SK-N-SH treated with all-trans-retinoic acid at 6 μM for 48 hours (cell line): ENCODE measurements at regions not wholly inside any gene's neighbourhood (a gene's known extent, or its start where the extent isn't known, plus 50 kb on each side); places are given as distances from the start of the nearest gene placed in this dataset.

ENCODE experiments used
- ATAC-seq: fragments of 200-7000 bp; cut with Tn5 transposase; 3 replicates; pipeline ENCODE4 v1.9.1; 2020; ENCODE audit warnings: mild to moderate bottlenecking, moderate library complexity
- BACH2 ChIP-seq: fragments of 250-450 bp; sonication (Bioruptor Pico); IDR thresholded peaks from 2 replicates; pipeline ENCODE4 v1.9.0; 2021; ENCODE audit warnings: mild to moderate bottlenecking, borderline replicate concordance
- CSDC2 ChIP-seq: fragments of 250-450 bp; sonication (Bioruptor Pico); IDR thresholded peaks from 2 replicates; pipeline ENCODE4 v1.5.0; 2020; ENCODE audit warnings: mild to moderate bottlenecking, moderate library complexity
- ESRRG ChIP-seq: fragments of 250-450 bp; sonication (Bioruptor Pico); IDR thresholded peaks from 2 replicates; pipeline ENCODE4 v1.6.1; 2021; ENCODE audit warnings: mild to moderate bottlenecking
- RARB ChIP-seq: fragments of 250-450 bp; sonication (Bioruptor Pico); IDR thresholded peaks from 2 replicates; pipeline ENCODE4 v1.8.0; 2021; ENCODE audit warnings: mild to moderate bottlenecking, moderate library complexity
- SNAI2 ChIP-seq: fragments of 250-450 bp; sonication (Bioruptor Pico); IDR thresholded peaks from 2 replicates; pipeline ENCODE4 v1.5.0; 2020; ENCODE audit warnings: mild to moderate bottlenecking, moderate library complexity
- TCF4 ChIP-seq: fragments of 250-450 bp; sonication (Bioruptor Pico); IDR thresholded peaks from 2 replicates; pipeline ENCODE4 v1.8.0; 2021; ENCODE audit warnings: mild to moderate bottlenecking, moderate library complexity, borderline replicate concordance
- TOX ChIP-seq: fragments of 250-450 bp; sonication (Bioruptor Pico); IDR thresholded peaks from 2 replicates; pipeline ENCODE4 v1.8.0; 2021; ENCODE audit warnings: mild to moderate bottlenecking, moderate library complexity, borderline replicate concordance
- ZC3H10 ChIP-seq: fragments of 250-450 bp; sonication (Bioruptor Pico); IDR thresholded peaks from 2 replicates; pipeline ENCODE4 v1.5.1; 2021; ENCODE audit warnings: mild to moderate bottlenecking, moderate library complexity
- ZFP3 ChIP-seq: fragments of 250-450 bp; sonication (Bioruptor Pico); IDR thresholded peaks from 2 replicates; pipeline ENCODE4 v1.5.0; 2020; ENCODE audit warnings: mild to moderate bottlenecking, moderate library complexity
- ZNF565 ChIP-seq: fragments of 450-650 bp; formaldehyde crosslinking; conservative IDR thresholded peaks from 2 replicates; pipeline ENCODE4 v1.5.0; 2020; ENCODE audit warnings: low read depth, mild to moderate bottlenecking, moderate library complexity
- ZNF70 ChIP-seq: fragments of 450-650 bp; formaldehyde crosslinking; IDR thresholded peaks from 2 replicates; pipeline ENCODE4 v1.5.0; 2020; ENCODE audit warnings: mild to moderate bottlenecking, moderate library complexity
- ZNF8 ChIP-seq: fragments of 450-650 bp; formaldehyde crosslinking; IDR thresholded peaks from 2 replicates; pipeline ENCODE4 v1.5.0; 2020; ENCODE audit warnings: mild to moderate bottlenecking, moderate library complexity
- TF ChIP-seq, protein P1 (sequence below): fragments of 250-450 bp; sonication (Bioruptor Pico); IDR thresholded peaks from 2 replicates; pipeline ENCODE4 v1.8.0; 2020; ENCODE audit warnings: mild to moderate bottlenecking, moderate library complexity, borderline replicate concordance
- TF ChIP-seq, protein P2 (sequence below): fragments of 250-450 bp; sonication (Bioruptor Pico); IDR thresholded peaks from 2 replicates; pipeline ENCODE4 v1.8.0; 2021; ENCODE audit warnings: low read depth, mild to moderate bottlenecking, moderate library complexity, borderline replicate concordance
- TF ChIP-seq, protein P3 (sequence below): fragments of 250-450 bp; sonication (Bioruptor Pico); IDR thresholded peaks from 2 replicates; pipeline ENCODE4 v1.5.1; 2021; ENCODE audit warnings: mild to moderate bottlenecking, moderate library complexity
- TF ChIP-seq, protein P4 (sequence below): fragments of 250-450 bp; sonication (Bioruptor Pico); IDR thresholded peaks from 2 replicates; pipeline ENCODE4 v1.5.1; 2020; ENCODE audit warnings: low read depth, mild to moderate bottlenecking, moderate library complexity
- TF ChIP-seq, protein P5 (sequence below): fragments of 250-450 bp; sonication (Bioruptor Pico); IDR thresholded peaks from 2 replicates; pipeline ENCODE4 v1.5.0; 2020; ENCODE audit warnings: mild to moderate bottlenecking, moderate library complexity

DNA sequence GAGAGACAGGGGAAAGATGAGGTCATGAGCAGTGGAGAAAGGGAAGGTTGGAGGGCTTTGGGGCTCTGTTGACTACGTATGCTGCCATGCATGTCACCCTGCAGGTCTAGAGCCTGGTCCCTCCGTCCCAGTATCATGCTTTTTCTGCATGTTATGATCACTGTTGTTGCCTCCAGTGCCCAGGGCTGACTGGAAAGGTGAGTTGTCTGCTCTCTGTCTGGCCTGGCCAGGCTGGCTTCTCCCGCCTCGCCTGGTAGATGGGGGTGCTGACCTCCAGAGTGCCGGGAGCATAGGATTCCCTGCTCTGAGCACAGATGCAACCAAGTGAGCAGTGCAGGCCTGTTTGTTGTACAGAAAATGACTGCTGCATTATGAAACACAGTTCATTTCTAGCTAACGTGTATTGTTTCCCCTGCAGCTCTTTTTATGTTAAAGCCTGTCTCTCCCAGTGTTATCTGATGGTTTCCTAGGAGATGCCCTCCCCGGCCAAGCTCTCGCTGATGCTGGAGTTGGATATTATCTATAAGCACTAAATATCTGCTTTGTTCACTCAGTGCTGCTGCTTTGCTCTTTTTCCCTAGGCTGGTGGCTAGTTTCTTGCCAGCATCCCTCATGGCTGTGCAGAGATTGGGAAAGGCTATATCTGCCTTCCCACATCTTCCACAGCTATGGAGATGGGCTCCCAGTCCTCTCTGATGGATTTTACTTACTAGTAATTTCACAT, 158.2 kb downstream of the TDRD15 start (continued):
- TF ChIP-seq, protein P1, sequence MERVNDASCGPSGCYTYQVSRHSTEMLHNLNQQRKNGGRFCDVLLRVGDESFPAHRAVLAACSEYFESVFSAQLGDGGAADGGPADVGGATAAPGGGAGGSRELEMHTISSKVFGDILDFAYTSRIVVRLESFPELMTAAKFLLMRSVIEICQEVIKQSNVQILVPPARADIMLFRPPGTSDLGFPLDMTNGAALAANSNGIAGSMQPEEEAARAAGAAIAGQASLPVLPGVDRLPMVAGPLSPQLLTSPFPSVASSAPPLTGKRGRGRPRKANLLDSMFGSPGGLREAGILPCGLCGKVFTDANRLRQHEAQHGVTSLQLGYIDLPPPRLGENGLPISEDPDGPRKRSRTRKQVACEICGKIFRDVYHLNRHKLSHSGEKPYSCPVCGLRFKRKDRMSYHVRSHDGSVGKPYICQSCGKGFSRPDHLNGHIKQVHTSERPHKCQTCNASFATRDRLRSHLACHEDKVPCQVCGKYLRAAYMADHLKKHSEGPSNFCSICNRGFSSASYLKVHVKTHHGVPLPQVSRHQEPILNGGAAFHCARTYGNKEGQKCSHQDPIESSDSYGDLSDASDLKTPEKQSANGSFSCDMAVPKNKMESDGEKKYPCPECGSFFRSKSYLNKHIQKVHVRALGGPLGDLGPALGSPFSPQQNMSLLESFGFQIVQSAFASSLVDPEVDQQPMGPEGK (CRISPR knock-in tag): no peak
- TF ChIP-seq ZFP3 (no peak), ESRRG (no peak), ZNF565 (CRISPR knock-in tag) (peak; percentile 61; the same call in 1 of the 2 replicates)

DNA sequence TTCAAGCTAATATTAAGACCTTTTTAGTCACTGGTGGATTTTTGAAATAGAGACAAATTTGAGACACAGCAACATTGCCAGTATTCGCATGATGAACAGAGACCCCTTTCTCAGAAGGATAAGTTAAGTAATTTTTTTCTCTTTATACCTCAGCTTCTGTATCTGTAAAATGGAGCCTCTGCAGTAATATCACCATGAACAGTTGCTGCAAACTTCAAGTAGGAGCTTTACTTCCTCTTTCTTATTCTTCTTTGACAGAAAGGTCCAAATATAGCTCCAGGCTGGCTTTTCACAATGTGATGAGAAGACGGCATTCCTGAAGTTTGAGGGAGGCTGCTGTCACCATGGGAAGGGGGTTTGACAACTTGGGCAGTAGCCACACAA, 158.7 kb downstream of the TDRD15 start:
- no peak for ATAC-seq
- TF ChIP-seq ZFP3 (no peak), CSDC2 (CRISPR knock-in tag) (no peak), ZC3H10 (CRISPR knock-in tag) (no peak), SNAI2 (CRISPR knock-in tag) (no peak), ESRRG (no peak), ZNF8 (CRISPR knock-in tag) (no peak)
- TF ChIP-seq, protein P2, sequence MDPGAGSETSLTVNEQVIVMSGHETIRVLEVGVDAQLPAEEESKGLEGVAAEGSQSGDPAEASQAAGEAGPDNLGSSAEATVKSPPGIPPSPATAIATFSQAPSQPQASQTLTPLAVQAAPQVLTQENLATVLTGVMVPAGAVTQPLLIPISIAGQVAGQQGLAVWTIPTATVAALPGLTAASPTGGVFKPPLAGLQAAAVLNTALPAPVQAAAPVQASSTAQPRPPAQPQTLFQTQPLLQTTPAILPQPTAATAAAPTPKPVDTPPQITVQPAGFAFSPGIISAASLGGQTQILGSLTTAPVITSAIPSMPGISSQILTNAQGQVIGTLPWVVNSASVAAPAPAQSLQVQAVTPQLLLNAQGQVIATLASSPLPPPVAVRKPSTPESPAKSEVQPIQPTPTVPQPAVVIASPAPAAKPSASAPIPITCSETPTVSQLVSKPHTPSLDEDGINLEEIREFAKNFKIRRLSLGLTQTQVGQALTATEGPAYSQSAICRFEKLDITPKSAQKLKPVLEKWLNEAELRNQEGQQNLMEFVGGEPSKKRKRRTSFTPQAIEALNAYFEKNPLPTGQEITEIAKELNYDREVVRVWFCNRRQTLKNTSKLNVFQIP (CRISPR knock-in tag): no peak
- TF ChIP-seq, protein P3, sequence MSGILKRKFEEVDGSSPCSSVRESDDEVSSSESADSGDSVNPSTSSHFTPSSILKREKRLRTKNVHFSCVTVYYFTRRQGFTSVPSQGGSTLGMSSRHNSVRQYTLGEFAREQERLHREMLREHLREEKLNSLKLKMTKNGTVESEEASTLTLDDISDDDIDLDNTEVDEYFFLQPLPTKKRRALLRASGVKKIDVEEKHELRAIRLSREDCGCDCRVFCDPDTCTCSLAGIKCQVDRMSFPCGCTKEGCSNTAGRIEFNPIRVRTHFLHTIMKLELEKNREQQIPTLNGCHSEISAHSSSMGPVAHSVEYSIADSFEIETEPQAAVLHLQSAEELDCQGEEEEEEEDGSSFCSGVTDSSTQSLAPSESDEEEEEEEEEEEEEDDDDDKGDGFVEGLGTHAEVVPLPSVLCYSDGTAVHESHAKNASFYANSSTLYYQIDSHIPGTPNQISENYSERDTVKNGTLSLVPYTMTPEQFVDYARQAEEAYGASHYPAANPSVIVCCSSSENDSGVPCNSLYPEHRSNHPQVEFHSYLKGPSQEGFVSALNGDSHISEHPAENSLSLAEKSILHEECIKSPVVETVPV: no peak

DNA sequence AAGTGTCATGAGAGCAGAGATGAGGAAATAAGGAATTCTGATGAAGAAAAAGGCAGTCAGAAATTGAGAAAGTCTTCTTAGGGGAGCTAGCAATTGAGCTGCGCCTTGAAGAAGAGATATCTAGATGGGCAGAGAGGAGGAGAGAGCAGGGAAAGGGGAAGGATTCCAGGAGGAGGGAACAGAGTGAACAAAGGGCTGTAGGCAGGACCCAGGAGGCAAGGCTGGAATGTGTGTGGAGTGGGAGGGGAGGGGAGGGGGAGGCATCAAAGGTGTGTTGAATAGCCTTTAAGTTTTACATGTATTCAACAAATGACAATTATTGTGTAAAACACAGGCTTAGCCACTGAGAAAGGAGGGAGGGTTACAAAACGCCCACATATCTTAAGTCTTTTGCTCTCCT, 164.5 kb downstream of the TDRD15 start:
- TF ChIP-seq BACH2 (CRISPR knock-in tag): no peak
- TF ChIP-seq, protein P4, sequence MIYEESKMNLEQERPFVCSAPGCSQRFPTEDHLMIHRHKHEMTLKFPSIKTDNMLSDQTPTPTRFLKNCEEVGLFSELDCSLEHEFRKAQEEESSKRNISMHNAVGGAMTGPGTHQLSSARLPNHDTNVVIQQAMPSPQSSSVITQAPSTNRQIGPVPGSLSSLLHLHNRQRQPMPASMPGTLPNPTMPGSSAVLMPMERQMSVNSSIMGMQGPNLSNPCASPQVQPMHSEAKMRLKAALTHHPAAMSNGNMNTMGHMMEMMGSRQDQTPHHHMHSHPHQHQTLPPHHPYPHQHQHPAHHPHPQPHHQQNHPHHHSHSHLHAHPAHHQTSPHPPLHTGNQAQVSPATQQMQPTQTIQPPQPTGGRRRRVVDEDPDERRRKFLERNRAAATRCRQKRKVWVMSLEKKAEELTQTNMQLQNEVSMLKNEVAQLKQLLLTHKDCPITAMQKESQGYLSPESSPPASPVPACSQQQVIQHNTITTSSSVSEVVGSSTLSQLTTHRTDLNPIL (CRISPR knock-in tag): no peak
- TF ChIP-seq, protein P2 (CRISPR knock-in tag): no peak
- no peak for TF ChIP-seq CSDC2 (CRISPR knock-in tag)
- TF ChIP-seq, protein P5, sequence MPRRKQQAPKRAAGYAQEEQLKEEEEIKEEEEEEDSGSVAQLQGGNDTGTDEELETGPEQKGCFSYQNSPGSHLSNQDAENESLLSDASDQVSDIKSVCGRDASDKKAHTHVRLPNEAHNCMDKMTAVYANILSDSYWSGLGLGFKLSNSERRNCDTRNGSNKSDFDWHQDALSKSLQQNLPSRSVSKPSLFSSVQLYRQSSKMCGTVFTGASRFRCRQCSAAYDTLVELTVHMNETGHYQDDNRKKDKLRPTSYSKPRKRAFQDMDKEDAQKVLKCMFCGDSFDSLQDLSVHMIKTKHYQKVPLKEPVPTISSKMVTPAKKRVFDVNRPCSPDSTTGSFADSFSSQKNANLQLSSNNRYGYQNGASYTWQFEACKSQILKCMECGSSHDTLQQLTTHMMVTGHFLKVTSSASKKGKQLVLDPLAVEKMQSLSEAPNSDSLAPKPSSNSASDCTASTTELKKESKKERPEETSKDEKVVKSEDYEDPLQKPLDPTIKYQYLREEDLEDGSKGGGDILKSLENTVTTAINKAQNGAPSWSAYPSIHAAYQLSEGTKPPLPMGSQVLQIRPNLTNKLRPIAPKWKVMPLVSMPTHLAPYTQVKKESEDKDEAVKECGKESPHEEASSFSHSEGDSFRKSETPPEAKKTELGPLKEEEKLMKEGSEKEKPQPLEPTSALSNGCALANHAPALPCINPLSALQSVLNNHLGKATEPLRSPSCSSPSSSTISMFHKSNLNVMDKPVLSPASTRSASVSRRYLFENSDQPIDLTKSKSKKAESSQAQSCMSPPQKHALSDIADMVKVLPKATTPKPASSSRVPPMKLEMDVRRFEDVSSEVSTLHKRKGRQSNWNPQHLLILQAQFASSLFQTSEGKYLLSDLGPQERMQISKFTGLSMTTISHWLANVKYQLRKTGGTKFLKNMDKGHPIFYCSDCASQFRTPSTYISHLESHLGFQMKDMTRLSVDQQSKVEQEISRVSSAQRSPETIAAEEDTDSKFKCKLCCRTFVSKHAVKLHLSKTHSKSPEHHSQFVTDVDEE: no peak
- no peak for TF ChIP-seq ZNF565 (CRISPR knock-in tag)
- TF ChIP-seq ZNF8 (CRISPR knock-in tag): no peak
- ATAC-seq: no peak

DNA sequence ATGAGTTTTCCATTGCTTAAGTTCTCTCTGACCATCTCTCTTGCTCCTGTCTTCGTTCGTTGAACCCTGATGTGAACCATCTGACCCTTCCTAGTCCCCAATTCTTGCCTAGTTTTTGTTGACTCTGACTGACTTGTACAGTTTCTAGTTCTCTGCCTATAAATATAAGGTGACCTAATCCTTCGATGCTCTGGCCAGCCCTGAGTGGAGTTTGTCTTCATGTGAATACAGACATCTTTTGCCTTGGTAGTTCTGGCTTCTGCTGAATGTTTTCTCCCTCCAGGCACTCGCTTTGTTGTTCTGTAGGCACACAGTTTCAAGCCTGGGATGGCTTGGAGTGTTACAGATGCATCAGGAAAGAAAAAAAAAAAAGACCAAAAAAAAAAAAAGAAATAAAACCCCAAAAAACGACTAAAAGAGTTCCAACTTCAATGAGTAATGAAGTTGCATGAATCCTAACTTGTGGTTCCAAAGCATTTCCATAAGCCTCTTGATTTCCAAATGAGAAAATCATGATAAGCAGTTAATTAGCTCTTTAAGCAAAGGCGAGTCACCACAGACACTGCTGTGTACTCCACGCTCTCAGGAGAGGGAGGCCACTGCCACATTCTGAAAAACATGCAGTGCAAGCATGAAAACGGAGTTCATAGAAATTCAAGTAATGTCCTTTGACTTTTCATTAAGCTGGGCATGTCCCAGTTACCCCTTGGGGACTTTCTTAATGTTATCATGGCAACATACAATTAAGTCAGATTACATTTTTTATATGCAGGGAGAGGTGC, 165.2 kb downstream of the TDRD15 start:
- no peak for ATAC-seq
- no peak for TF ChIP-seq ZNF565 (CRISPR knock-in tag)
- no peak for TF ChIP-seq SNAI2 (CRISPR knock-in tag)
- no peak for TF ChIP-seq TOX (CRISPR knock-in tag)
- TF ChIP-seq, protein P5: no peak
- TF ChIP-seq RARB: no peak
- TF ChIP-seq ZNF70 (CRISPR knock-in tag): no peak
- TF ChIP-seq ZNF8 (CRISPR knock-in tag): no peak
- TF ChIP-seq, protein P4 (CRISPR knock-in tag): no peak
- no peak for TF ChIP-seq TCF4
